H1 (cell line): ENCODE measurements at regions not wholly inside any gene's neighbourhood (a gene's known extent, or its start where the extent isn't known, plus 50 kb on each side); places are given as distances from the start of the nearest gene placed in this dataset.

Experiments used
- CTCF ChIA-PET: fragments of 300-600 bp; sonication (Branson Sonifier 250); formaldehyde crosslinking; loops from one replicate; lab custom pipeline; 2021; ENCODE audit not compliant: partially characterized antibody; lab: Charles Lee
- POLR2A ChIA-PET: fragments of 300-600 bp; sonication (Branson Sonifier 250); formaldehyde crosslinking; loops from one replicate; lab custom pipeline; 2021; ENCODE audit warnings: inconsistent platforms; ENCODE audit not compliant: partially characterized antibody; lab: Charles Lee
- DNase-seq, 2 experiments: peaks; one replicate each; pipeline versions ENCODE4 v3.0.0 to v3.0.0-alpha.2; 2010 to 2022; ENCODE audit warnings: low spot score in 2 of 2, low read depth in 1 of 2, mixed read lengths in 1 of 2
- FAIRE-seq: peaks from 2 replicates; lab custom pipeline; 2011; peaks lifted over from hg19 to GRCh38; lab: Jason Lieb, UNC
- H2AFZ ChIP-seq: 2 replicates; pipeline ENCODE4 v1.8.1; 2012; ENCODE audit warnings: low read length, inconsistent platforms
- H2AK5ac ChIP-seq: 2 replicates; pipeline ENCODE4 v1.6.1; 2013; ENCODE audit warnings: low read depth, low read length
- H2BK120ac ChIP-seq: replicated peaks from 2 replicates; pipeline ENCODE3; 2013; ENCODE audit warnings: low read depth, low read length, inconsistent platforms
- H2BK12ac ChIP-seq: 2 replicates; pipeline ENCODE4 v1.6.1; 2013; ENCODE audit warnings: low read depth, low read length
- H2BK15ac ChIP-seq: 2 replicates; pipeline ENCODE4 v1.6.1; 2013; ENCODE audit warnings: low read length
- H2BK20ac ChIP-seq: 2 replicates; pipeline ENCODE4 v1.6.1; 2013; ENCODE audit warnings: low read length
- H2BK5ac ChIP-seq: 2 replicates; pipeline ENCODE4 v1.6.1; 2013; ENCODE audit warnings: low read depth, low read length
- H3K14ac ChIP-seq: 2 replicates; pipeline ENCODE4 v1.6.1; 2013; ENCODE audit warnings: inconsistent platforms; ENCODE audit not compliant: insufficient read length
- H3K18ac ChIP-seq: 2 replicates; pipeline ENCODE4 v1.6.1; 2013; ENCODE audit warnings: low read length; ENCODE audit errors: extremely low read depth
- H3K23ac ChIP-seq: 2 replicates; pipeline ENCODE4 v1.6.1; 2013; ENCODE audit warnings: inconsistent platforms; ENCODE audit not compliant: insufficient read length
- H3K23me2 ChIP-seq: 2 replicates; pipeline ENCODE4 v1.6.1; 2013; ENCODE audit warnings: low read depth, low read length
- H3K27ac ChIP-seq: 2 replicates; pipeline ENCODE4 v1.6.1; 2011; ENCODE audit warnings: low read depth, low read length, inconsistent platforms
- H3K27me3 ChIP-seq, 4 experiments: replicated peaks in 1 of 4; 1 replicate in 1 of 4; 2 replicates in 3 of 4; pipeline versions ENCODE4 v1.6.1 to v1.8.1; 2011 to 2013; ENCODE audit warnings: low read length in 3 of 4, mild to moderate bottlenecking in 3 of 4, inconsistent platforms in 2 of 4, mixed read lengths in 2 of 4, moderate library complexity in 1 of 4; ENCODE audit not compliant: control insufficient read depth in 3 of 4, insufficient read depth in 3 of 4; ENCODE audit errors: extremely low read depth in 1 of 4
- H3K36me3 ChIP-seq, 4 experiments: 2 replicates each; pipeline versions ENCODE4 v1.6.1 to v1.8.1; 2011 to 2013; ENCODE audit warnings: mild to moderate bottlenecking in 4 of 4, low read length in 3 of 4, moderate library complexity in 2 of 4, control low read depth in 1 of 4, inconsistent platforms in 1 of 4; ENCODE audit not compliant: insufficient read depth in 4 of 4, control insufficient read depth in 2 of 4
- H3K4ac ChIP-seq: replicated peaks from 2 replicates; pipeline ENCODE3; 2013; ENCODE audit warnings: low read length, low read depth, mixed read lengths, inconsistent platforms; ENCODE audit not compliant: insufficient read length
- H3K4me1 ChIP-seq, 4 experiments: replicated peaks in 1 of 4; 1 replicate in 1 of 4; 2 replicates in 3 of 4; pipeline versions ENCODE4 v1.6.1 to v1.8.1; 2011 to 2013; ENCODE audit warnings: low read length in 3 of 4, inconsistent platforms in 2 of 4, mixed read lengths in 1 of 4; ENCODE audit not compliant: insufficient read depth in 4 of 4, control insufficient read depth in 3 of 4
- H3K4me2 ChIP-seq, 2 experiments: 2 replicates each; pipeline versions ENCODE4 v1.6.1 to v1.8.1; 2011 to 2013; ENCODE audit warnings: low read depth in 2 of 2, low read length in 2 of 2, control low read depth in 1 of 2, inconsistent platforms in 1 of 2, mild to moderate bottlenecking in 1 of 2; ENCODE audit not compliant: insufficient read depth in 1 of 2
- H3K4me3 ChIP-seq, 4 experiments: fragments of 200-600, 300-600 bp in 1 of 4; sonication (generic), shearing (Covaris generic), sonication (Bioruptor Twin) in 1 of 4; 2 replicates each; pipeline versions ENCODE4 v1.5.1 to v1.8.1; 2011 to 2016; ENCODE audit warnings: low read length in 4 of 4, low read depth in 3 of 4, control low read depth in 2 of 4, inconsistent platforms in 2 of 4, mild to moderate bottlenecking in 2 of 4, mixed read lengths in 1 of 4, moderate library complexity in 1 of 4; ENCODE audit not compliant: insufficient read depth in 2 of 4; ENCODE audit errors: extremely low read depth in 1 of 4
- H3K56ac ChIP-seq: replicated peaks from 2 replicates; pipeline ENCODE3; 2013; ENCODE audit warnings: low read depth, mild to moderate bottlenecking, mixed read lengths, low read length, inconsistent platforms; ENCODE audit not compliant: insufficient read length
- H3K79me1 ChIP-seq: 2 replicates; pipeline ENCODE4 v1.6.1; 2013; ENCODE audit warnings: low read depth, low read length, control low read depth
- H3K79me2 ChIP-seq, 2 experiments: 2 replicates each; pipeline versions ENCODE4 v1.6.1 to v1.8.1; 2012 to 2013; ENCODE audit warnings: low read length in 2 of 2, mild to moderate bottlenecking in 2 of 2, inconsistent platforms in 1 of 2; ENCODE audit not compliant: insufficient read depth in 2 of 2, control insufficient read depth in 1 of 2
- H3K9ac ChIP-seq, 4 experiments: replicated peaks in 1 of 4; 1 replicate in 1 of 4; 2 replicates in 3 of 4; pipeline versions ENCODE4 v1.6.1 to v1.8.1; 2011 to 2013; ENCODE audit warnings: low read depth in 3 of 4, low read length in 3 of 4, control low read depth in 2 of 4, mild to moderate bottlenecking in 2 of 4, moderate library complexity in 2 of 4, inconsistent platforms in 1 of 4; ENCODE audit errors: extremely low read depth in 1 of 4
- H3K9me3 ChIP-seq, 2 experiments: 2 replicates each; pipeline versions ENCODE4 v1.6.1 to v1.8.1; 2012 to 2013; ENCODE audit warnings: mild to moderate bottlenecking in 2 of 2, moderate library complexity in 2 of 2, control low read depth in 1 of 2, inconsistent platforms in 1 of 2, low read depth in 1 of 2, low read length in 1 of 2, mixed read lengths in 1 of 2; ENCODE audit not compliant: insufficient read depth in 2 of 2
- H4K20me1 ChIP-seq, 2 experiments: replicated peaks in 1 of 2; 2 replicates each; pipeline versions ENCODE3 to v1.8.1; 2011 to 2013; ENCODE audit warnings: inconsistent platforms in 2 of 2, low read length in 2 of 2, mild to moderate bottlenecking in 1 of 2; ENCODE audit not compliant: insufficient read depth in 2 of 2, control insufficient read depth in 1 of 2
- H4K5ac ChIP-seq: 2 replicates; pipeline ENCODE4 v1.6.1; 2013; ENCODE audit warnings: low read length, low read depth, mixed read lengths, inconsistent platforms; ENCODE audit not compliant: insufficient read length
- H4K8ac ChIP-seq: 2 replicates; pipeline ENCODE4 v1.8.0; 2013; ENCODE audit warnings: mild to moderate bottlenecking, moderate library complexity, low read length, inconsistent platforms; ENCODE audit not compliant: insufficient read depth; ENCODE audit errors: extremely low read depth
- H4K91ac ChIP-seq: replicated peaks from 2 replicates; pipeline ENCODE3; 2013; ENCODE audit warnings: low read length, mixed read lengths, inconsistent platforms; ENCODE audit not compliant: insufficient read length
- BCL11A ChIP-seq, 2 experiments: IDR thresholded peaks; one replicate each; pipeline ENCODE4 v1.6.1; 2011; ENCODE audit warnings: low read depth in 2 of 2, low read length in 2 of 2, mild to moderate bottlenecking in 2 of 2
- CBX8 ChIP-seq: fragments of 300-800, 300-1000 bp; sonication (generic); IDR thresholded peaks from 2 replicates; pipeline ENCODE4 v1.7.1; 2016; ENCODE audit warnings: low read depth, low read length, borderline replicate concordance
- GABPA ChIP-seq: IDR thresholded peaks from 2 replicates; pipeline ENCODE4 v1.6.1; 2011; ENCODE audit warnings: mild to moderate bottlenecking, low read length, moderate library complexity, borderline replicate concordance; ENCODE audit not compliant: insufficient read depth
- KDM5A ChIP-seq: fragments of 200-600 bp; IDR thresholded peaks from 2 replicates; pipeline ENCODE4 v1.7.1; 2012; ENCODE audit warnings: mild to moderate bottlenecking, low read length, inconsistent platforms, mixed read lengths
- NANOG ChIP-seq: IDR thresholded peaks from 2 replicates; pipeline ENCODE4 v1.6.1; 2011; ENCODE audit warnings: low read length, low read depth, mild to moderate bottlenecking, inconsistent platforms; ENCODE audit not compliant: insufficient read depth, poor library complexity, severe bottlenecking
- PHF8 ChIP-seq: fragments of 200-600 bp; sonication (generic); conservative IDR thresholded peaks from 2 replicates; pipeline ENCODE4 v1.7.1; 2012; ENCODE audit warnings: low read depth, mild to moderate bottlenecking, inconsistent platforms, low read length, moderate library complexity
- POU5F1 ChIP-seq: IDR thresholded peaks from 2 replicates; pipeline ENCODE4 v1.6.1; 2011; ENCODE audit warnings: low read depth, mild to moderate bottlenecking, low read length, moderate library complexity
- RXRA ChIP-seq: IDR thresholded peaks from 2 replicates; pipeline ENCODE4 v1.6.1; 2011; ENCODE audit warnings: low read depth, mild to moderate bottlenecking, low read length, moderate library complexity; ENCODE audit not compliant: insufficient read depth
- SIN3A ChIP-seq, 2 experiments: IDR thresholded peaks in 1 of 2; conservative IDR thresholded peaks in 1 of 2; 2 replicates each; pipeline ENCODE4 v1.6.1; 2011 to 2012; ENCODE audit warnings: low read length in 2 of 2, improper control_type of control experiment in 1 of 2, low read depth in 1 of 2, mild to moderate bottlenecking in 1 of 2
- SIX5 ChIP-seq: IDR thresholded peaks from 2 replicates; pipeline ENCODE4 v1.6.1; 2011; ENCODE audit warnings: mild to moderate bottlenecking, low read depth, low read length
- SP4 ChIP-seq: IDR thresholded peaks from 2 replicates; pipeline ENCODE4 v1.6.1; 2012; ENCODE audit warnings: low read length, inconsistent platforms
- SUZ12 ChIP-seq: fragments of 200-600 bp; sonication (generic); IDR thresholded peaks from 2 replicates; pipeline ENCODE4 v1.6.1; 2012; ENCODE audit warnings: mild to moderate bottlenecking, inconsistent platforms, low read length, moderate library complexity, mixed read lengths
- USF2 ChIP-seq: IDR thresholded peaks from 2 replicates; pipeline ENCODE4 v1.6.1; 2011; ENCODE audit warnings: low read length, improper control_type of control experiment
- WGBS, 2 experiments: shearing (Covaris generic) in 1 of 2; methylation state at CpG; one replicate each; pipeline versions ENCODE4 v1.1.6 to v1.1.7; 2013 to 2015; ENCODE audit warnings: low lambda C conversion rate in 2 of 2, mixed read lengths in 2 of 2, inconsistent platforms in 1 of 2, low coverage in 1 of 2, missing lambda C conversion rate in 1 of 2; ENCODE audit not compliant: insufficient replicate concordance in 2 of 2, insufficient coverage in 1 of 2, insufficient read length in 1 of 2; ENCODE audit errors: extremely low coverage in 1 of 2, missing lambda C conversion rate in 1 of 2; 5-methylcytosine and 5-hydroxymethylcytosine counted together

GRCh38 chr3:159473206-159473605 is 515.4 kb upstream of the IL12A start:
- H2BK15ac ChIP-seq = no peak overlapping the region
- no peaks in the 10 kb centered on the region for H3K4me1 ChIP-seq
- H3K9me3 ChIP-seq = no peaks in the 10 kb centered on the region
- H2BK120ac ChIP-seq = no peak overlapping the region
- no peak overlapping the region for H2BK20ac ChIP-seq
- H3K79me1 ChIP-seq = no peaks in the 10 kb centered on the region
- no peak overlapping the region for H3K14ac ChIP-seq
- no peak overlapping the region for H3K27ac ChIP-seq
- H3K23me2 ChIP-seq = no peaks in the 10 kb centered on the region
- no peak overlapping the region for H4K91ac ChIP-seq
- WGBS, 2 experiments = 88% methylated on average over 1 of the region's 1 CpG; no CpG with 5 or more reads in 1 of the 2 experiments
- no peak for DNase-seq
- no peak overlapping the region for H3K4ac ChIP-seq
- H3K79me2 ChIP-seq = no peaks in the 10 kb centered on the region
- no peak overlapping the region for H3K9ac ChIP-seq
- no peak overlapping the region for H3K4me2 ChIP-seq
- H3K56ac ChIP-seq = no peak overlapping the region
- H2AFZ ChIP-seq = no peak overlapping the region
- CTCF ChIA-PET = interaction anchor here (6.6 kb wide), 1 partner anchor 13 kb away, joined by 33 read pairs; no protein-coding TSS in a partner anchor
- FAIRE-seq = no peak
- H2AK5ac ChIP-seq = no peak overlapping the region
- no peaks in the 10 kb centered on the region for H4K20me1 ChIP-seq
- H3K27me3 ChIP-seq = no peaks in the 10 kb centered on the region
- H3K36me3 ChIP-seq = no peaks in the 10 kb centered on the region
- no peak overlapping the region for H3K18ac ChIP-seq
- H3K23ac ChIP-seq = no peak overlapping the region
- no peak overlapping the region for H4K8ac ChIP-seq
- H4K5ac ChIP-seq = no peak overlapping the region
- H3K4me3 ChIP-seq = no peak overlapping the region
- H2BK12ac ChIP-seq = no peak overlapping the region
- POLR2A ChIA-PET = no interaction called here
- H2BK5ac ChIP-seq = no peak overlapping the region
- no peak for TF ChIP-seq PHF8
- TF ChIP-seq KDM5A = no peak
- no peak for TF ChIP-seq CBX8
- TF ChIP-seq GABPA = no peak
- no peak for TF ChIP-seq SP4
- TF ChIP-seq BCL11A (IDR thresholded peaks at IDR 0.05; ENCODE audit: low read depth in 2 of 2, low read length in 2 of 2) = no peak
- TF ChIP-seq SIX5 = no peak
- no peak for TF ChIP-seq NANOG
- TF ChIP-seq POU5F1 = no peak
- no peak for TF ChIP-seq RXRA
- TF ChIP-seq SUZ12 = no peak
- no peak for TF ChIP-seq SIN3A (conservative IDR thresholded peaks at IDR 0.05 in 1 of 2, IDR thresholded peaks at IDR 0.05 in 1 of 2; ENCODE audit: low read depth in 1 of 2, low read length in 2 of 2)
- TF ChIP-seq USF2 = no peak
